ENCODE measurements at regions not wholly inside any gene's neighbourhood (a gene's known extent, or its start where the extent isn't known, plus 50 kb on each side); places are given as distances from the start of the nearest gene placed in this dataset.

- TF ChIP-seq CTCF (conservative IDR thresholded peaks at IDR 0.05), result no peak
- H3K27ac ChIP-seq, result no peak overlapping the region
Measured at GRCh38 chr18:72692086-72692485, 147.9 kb upstream of the CBLN2 start.

GRCh38 chr18:72687736-72688135 lies 143.6 kb upstream of the CBLN2 start:
- H3K27ac ChIP-seq, result 0 out of 2 replicates have a peak overlapping the region, but pooled peaks have one; percentile 18
- TF ChIP-seq CTCF (conservative IDR thresholded peaks at IDR 0.05), result no peak

- TF ChIP-seq CTCF (conservative IDR thresholded peaks at IDR 0.05), result no peak
Measured at GRCh38 chr18:72675394-72675793, 131.3 kb upstream of the CBLN2 start.

GRCh38 chr18:72674710-72675109 lies 130.6 kb upstream of the CBLN2 start:
- TF ChIP-seq CTCF (conservative IDR thresholded peaks at IDR 0.05), result no peak
- H3K27ac ChIP-seq, result no peak overlapping the region

More at GRCh38 chr18:72675394-72675793, 131.3 kb upstream of the CBLN2 start:
- no peak overlapping the region for H3K27ac ChIP-seq

- no peak for TF ChIP-seq CTCF (conservative IDR thresholded peaks at IDR 0.05)
- H3K27ac ChIP-seq, result no peak overlapping the region
Measured at GRCh38 chr18:72673242-72673641, 129.1 kb upstream of the CBLN2 start.

- no peak overlapping the region for H3K27ac ChIP-seq
- peak; percentile 84 for TF ChIP-seq CTCF (conservative IDR thresholded peaks at IDR 0.05)
Measured at GRCh38 chr18:72672364-72673184, 128.4 kb upstream of the CBLN2 start.

- H3K27ac ChIP-seq, result no peak overlapping the region
- TF ChIP-seq CTCF (conservative IDR thresholded peaks at IDR 0.05), result no peak
Measured at GRCh38 chr18:72667932-72668331, 123.8 kb upstream of the CBLN2 start.

Measured in VCaP (cell line).